ENCODE measurements at regions not wholly inside any gene's neighbourhood (a gene's known extent, or its start where the extent isn't known, plus 50 kb on each side); places are given as distances from the start of the nearest gene placed in this dataset.

- Histone ChIP-seq H3K27me3 (no peaks in the 10 kb centered on the region), H3K9me3 (peaks cover 0 to 9% (median 0%) of the 10 kb centered on the region in 4 donors), H3K36me3 (no peaks in the 10 kb centered on the region), H3K4me1 (no peaks in the 10 kb centered on the region), H3K27ac (no peak overlapping the region), H3K4me3 (no peak overlapping the region)
- TF ChIP-seq POLR2A (IDR thresholded peaks at IDR 0.05) (no peak), CTCF (IDR thresholded peaks at IDR 0.05) (no peak)
- no peak for DNase-seq
Measured at GRCh38 chr16:50434872-50435478, 66.2 kb upstream of the BRD7 start.

DNA sequence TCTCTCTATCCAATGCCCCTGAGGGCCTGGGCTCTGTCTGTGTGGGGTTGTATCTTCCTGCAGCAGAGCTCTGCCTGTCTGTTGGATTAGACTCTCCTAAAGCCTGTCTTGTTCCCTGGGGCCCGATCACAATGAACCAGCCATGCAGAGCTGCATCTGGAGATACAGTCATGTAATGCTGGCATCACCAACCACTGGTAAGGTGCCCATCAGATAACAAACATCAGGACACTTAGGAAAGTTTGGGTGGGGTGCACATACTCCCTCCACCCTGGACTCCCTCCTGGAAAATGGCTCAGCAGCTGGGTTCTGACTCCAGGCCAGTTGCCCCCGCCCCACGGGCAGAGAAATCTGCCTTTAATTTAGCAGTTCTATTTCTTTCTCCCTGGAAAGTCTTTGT lies 61.3 kb upstream of the BRD7 start:
- Histone ChIP-seq H3K27me3 (no peaks in the 10 kb centered on the region), H3K27ac (no peak overlapping the region), H3K4me3 (no peak overlapping the region), H3K9me3 (no peaks in the 10 kb centered on the region), H3K4me1 (no peaks in the 10 kb centered on the region), H3K36me3 (no peaks in the 10 kb centered on the region)
- TF ChIP-seq CTCF (IDR thresholded peaks at IDR 0.05) (no peak), POLR2A (IDR thresholded peaks at IDR 0.05) (no peak)
- no peak for DNase-seq

GRCh38 chr16:50428742-50429141 lies 60.0 kb upstream of the BRD7 start:
- DNase-seq, result no peak
- Histone ChIP-seq H3K4me3 (no peak overlapping the region), H3K4me1 (no peaks in the 10 kb centered on the region), H3K27me3 (no peaks in the 10 kb centered on the region), H3K9me3 (no peaks in the 10 kb centered on the region), H3K27ac (no peak overlapping the region), H3K36me3 (no peaks in the 10 kb centered on the region)
- TF ChIP-seq CTCF (IDR thresholded peaks at IDR 0.05) (no peak), POLR2A (IDR thresholded peaks at IDR 0.05) (no peak)

DNA sequence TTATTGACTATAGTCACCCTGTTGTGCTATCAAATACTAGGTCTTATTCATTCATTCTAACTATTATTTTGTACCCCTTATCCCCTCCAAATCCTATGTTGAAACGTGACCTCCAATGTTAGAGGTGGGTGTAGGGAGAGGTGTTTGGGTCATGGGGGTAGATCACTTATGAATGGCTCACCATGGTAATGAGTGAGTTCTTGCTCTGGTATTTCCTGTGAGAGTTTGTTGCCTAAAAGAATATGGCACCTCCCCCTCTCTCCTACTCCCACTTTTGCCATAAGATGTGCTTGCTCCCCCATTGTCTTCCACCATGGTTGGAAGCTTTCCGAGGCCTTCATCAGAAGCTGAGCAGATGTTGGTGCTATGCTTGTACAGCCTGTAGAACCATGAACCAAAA lies 59.3 kb upstream of the BRD7 start:
- Histone ChIP-seq H3K36me3 (no peaks in the 10 kb centered on the region), H3K4me3 (no peak overlapping the region), H3K27ac (no peak overlapping the region), H3K27me3 (no peaks in the 10 kb centered on the region), H3K9me3 (no peaks in the 10 kb centered on the region), H3K4me1 (no peaks in the 10 kb centered on the region)
- no peak for DNase-seq
- TF ChIP-seq POLR2A (IDR thresholded peaks at IDR 0.05), result no peak
- TF ChIP-seq CTCF (IDR thresholded peaks at IDR 0.05), result no peak

- Histone ChIP-seq H3K27me3 (no peaks in the 10 kb centered on the region), H3K9me3 (no peaks in the 10 kb centered on the region), H3K4me3 (no peak overlapping the region), H3K4me1 (no peaks in the 10 kb centered on the region), H3K36me3 (no peaks in the 10 kb centered on the region), H3K27ac (no peak overlapping the region)
- DNase-seq, result no peak
- no peak for TF ChIP-seq POLR2A (IDR thresholded peaks at IDR 0.05)
- no peak for TF ChIP-seq CTCF (IDR thresholded peaks at IDR 0.05)
Measured at GRCh38 chr16:50427107-50427506, 58.3 kb upstream of the BRD7 start.

DNA sequence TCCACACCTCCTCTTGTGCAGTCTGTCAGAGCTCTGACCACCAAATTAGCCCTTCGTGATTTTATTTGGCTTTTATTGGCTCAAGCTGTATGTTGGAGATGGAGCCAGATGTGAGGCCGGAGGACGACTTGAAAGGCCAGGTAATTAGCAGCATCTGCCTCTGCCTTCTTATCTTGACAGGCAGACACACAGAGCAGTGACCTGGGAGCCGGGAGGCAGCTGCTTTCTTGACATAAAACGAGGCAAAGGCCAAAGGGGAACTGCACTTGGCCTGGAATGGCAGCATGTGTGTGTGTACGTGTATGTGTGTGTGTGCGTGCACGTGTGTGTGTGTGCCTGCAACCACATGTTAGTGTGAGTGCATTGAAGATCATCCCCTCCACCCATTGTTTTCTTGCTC lies 56.9 kb upstream of the BRD7 start:
- H3K27me3 ChIP-seq, result no peaks in the 10 kb centered on the region
- H3K27ac ChIP-seq, result no peak overlapping the region
- H3K36me3 ChIP-seq, result no peaks in the 10 kb centered on the region
- no peak for DNase-seq
- no peak for TF ChIP-seq CTCF (IDR thresholded peaks at IDR 0.05)
- H3K9me3 ChIP-seq, result no peaks in the 10 kb centered on the region
- H3K4me1 ChIP-seq, result no peaks in the 10 kb centered on the region
- H3K4me3 ChIP-seq, result no peak overlapping the region

Measured in Peyer's patch (tissue), 4 donors.